ENCODE measurements at regions not wholly inside any gene's neighbourhood (a gene's known extent, or its start where the extent isn't known, plus 50 kb on each side); places are given as distances from the start of the nearest gene placed in this dataset.

DNA sequence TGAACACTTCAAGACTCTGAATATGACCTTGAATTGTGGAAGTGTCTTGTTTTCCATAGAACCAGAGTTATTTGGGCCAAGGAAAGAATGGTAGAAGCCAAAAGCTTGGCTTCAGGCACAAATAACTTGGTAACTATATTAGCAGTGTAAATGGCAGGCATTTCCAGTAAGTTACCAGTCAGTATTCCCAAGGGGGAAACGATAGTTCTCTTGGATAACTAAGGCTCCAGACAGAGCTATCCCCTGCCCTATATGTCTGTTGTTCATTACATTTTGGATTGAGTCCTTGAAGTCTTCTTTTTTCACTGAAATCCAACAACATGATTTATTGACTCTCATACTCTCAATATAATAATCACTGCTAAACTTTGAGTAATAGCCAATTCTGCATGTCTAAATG, 364.1 kb downstream of the MAGEB5 start:
- TF ChIP-seq, protein P1, sequence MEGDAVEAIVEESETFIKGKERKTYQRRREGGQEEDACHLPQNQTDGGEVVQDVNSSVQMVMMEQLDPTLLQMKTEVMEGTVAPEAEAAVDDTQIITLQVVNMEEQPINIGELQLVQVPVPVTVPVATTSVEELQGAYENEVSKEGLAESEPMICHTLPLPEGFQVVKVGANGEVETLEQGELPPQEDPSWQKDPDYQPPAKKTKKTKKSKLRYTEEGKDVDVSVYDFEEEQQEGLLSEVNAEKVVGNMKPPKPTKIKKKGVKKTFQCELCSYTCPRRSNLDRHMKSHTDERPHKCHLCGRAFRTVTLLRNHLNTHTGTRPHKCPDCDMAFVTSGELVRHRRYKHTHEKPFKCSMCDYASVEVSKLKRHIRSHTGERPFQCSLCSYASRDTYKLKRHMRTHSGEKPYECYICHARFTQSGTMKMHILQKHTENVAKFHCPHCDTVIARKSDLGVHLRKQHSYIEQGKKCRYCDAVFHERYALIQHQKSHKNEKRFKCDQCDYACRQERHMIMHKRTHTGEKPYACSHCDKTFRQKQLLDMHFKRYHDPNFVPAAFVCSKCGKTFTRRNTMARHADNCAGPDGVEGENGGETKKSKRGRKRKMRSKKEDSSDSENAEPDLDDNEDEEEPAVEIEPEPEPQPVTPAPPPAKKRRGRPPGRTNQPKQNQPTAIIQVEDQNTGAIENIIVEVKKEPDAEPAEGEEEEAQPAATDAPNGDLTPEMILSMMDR (IDR thresholded peaks at IDR 0.05) = no peak
- TF ChIP-seq POLR2A (IDR thresholded peaks at IDR 0.05) = no peak
